ENCODE measurements at regions not wholly inside any gene's neighbourhood (a gene's known extent, or its start where the extent isn't known, plus 50 kb on each side); places are given as distances from the start of the nearest gene placed in this dataset.
"Not testable (repeated sequence)": the region's sequence is repeated elsewhere in the genome, so short reads cannot be mapped to it uniquely, and the experiment has no call there.

- DNase-seq (ENCODE audit: low spot score) = no peak
Observed at GRCh38 chr3:87710511-87710910, 348.3 kb downstream of the CGGBP1 start.

GRCh38 chr3:87710028-87710427 lies 348.8 kb downstream of the CGGBP1 start:
- no peak for DNase-seq (ENCODE audit: low spot score)

GRCh38 chr3:87706176-87706575 lies 352.6 kb downstream of the CGGBP1 start:
- DNase-seq (ENCODE audit: low spot score) = no peak

- DNase-seq (ENCODE audit: low spot score) = no peak
Observed at GRCh38 chr3:87702600-87702999, 356.2 kb downstream of the CGGBP1 start.

- no peak for DNase-seq (ENCODE audit: low spot score)
Observed at GRCh38 chr3:87696124-87697013, 362.4 kb downstream of the CGGBP1 start.

- no peak for DNase-seq (ENCODE audit: low spot score)
Observed at GRCh38 chr3:87694678-87695077, 364.1 kb downstream of the CGGBP1 start.

GRCh38 chr3:87691109-87691508 lies 367.7 kb downstream of the CGGBP1 start:
- no peak for DNase-seq (ENCODE audit: low spot score)

GRCh38 chr3:87678984-87679660 lies 379.7 kb downstream of the CGGBP1 start:
- DNase-seq (ENCODE audit: low spot score) = not testable (repeated sequence)

- no peak for DNase-seq (ENCODE audit: low spot score)
Observed at GRCh38 chr3:87674397-87675161, 384.2 kb downstream of the CGGBP1 start.

GRCh38 chr3:87673132-87673531 lies 385.7 kb downstream of the CGGBP1 start:
- no peak for DNase-seq (ENCODE audit: low spot score)

- no peak for DNase-seq (ENCODE audit: low spot score)
Observed at GRCh38 chr3:87654184-87654583, 377.8 kb upstream of the POU1F1 start.

- not testable (repeated sequence) for DNase-seq (ENCODE audit: low spot score)
Observed at GRCh38 chr3:87653138-87653537, 376.8 kb upstream of the POU1F1 start.

- DNase-seq (ENCODE audit: low spot score) = no peak
Observed at GRCh38 chr3:87634426-87634825, 358.0 kb upstream of the POU1F1 start.

- DNase-seq (ENCODE audit: low spot score) = no peak
Observed at GRCh38 chr3:87627316-87627715, 350.9 kb upstream of the POU1F1 start.

GRCh38 chr3:87626546-87626945 lies 350.2 kb upstream of the POU1F1 start:
- no peak for DNase-seq (ENCODE audit: low spot score)

- no peak for DNase-seq (ENCODE audit: low spot score)
Observed at GRCh38 chr3:87625876-87626275, 349.5 kb upstream of the POU1F1 start.

GRCh38 chr3:87624860-87625259 lies 348.5 kb upstream of the POU1F1 start:
- DNase-seq (ENCODE audit: low spot score) = no peak

- DNase-seq (ENCODE audit: low spot score) = no peak
Observed at GRCh38 chr3:87621667-87622066, 345.3 kb upstream of the POU1F1 start.

GRCh38 chr3:87615506-87615905 lies 339.1 kb upstream of the POU1F1 start:
- DNase-seq (ENCODE audit: low spot score) = no peak

GRCh38 chr3:87614998-87615397 lies 338.6 kb upstream of the POU1F1 start:
- DNase-seq (ENCODE audit: low spot score) = no peak

- no peak for DNase-seq (ENCODE audit: low spot score)
Observed at GRCh38 chr3:87607234-87607633, 330.9 kb upstream of the POU1F1 start.

- no peak for DNase-seq (ENCODE audit: low spot score)
Observed at GRCh38 chr3:87595798-87596197, 319.4 kb upstream of the POU1F1 start.

- no peak for DNase-seq (ENCODE audit: low spot score)
Observed at GRCh38 chr3:87581240-87581639, 304.9 kb upstream of the POU1F1 start.
